GM21576 (cell line): ENCODE measurements at regions not wholly inside any gene's neighbourhood (a gene's known extent, or its start where the extent isn't known, plus 50 kb on each side); places are given as distances from the start of the nearest gene placed in this dataset.
"Not testable (repeated sequence)": the region's sequence is repeated elsewhere in the genome, so short reads cannot be mapped to it uniquely, and the experiment has no call there.

ENCODE experiments used
- ATAC-seq: cut with Tn5 transposase; IDR thresholded peaks from one replicate; pipeline ENCODE4 v1.9.1; 2021; ENCODE audit warnings: mild to moderate bottlenecking, moderate library complexity; ENCODE audit not compliant: unreplicated experiment

- not testable (repeated sequence) for ATAC-seq
Observed at GRCh38 chr10:76815505-76815904, 822.1 kb downstream of the KCNMA1 start.

DNA sequence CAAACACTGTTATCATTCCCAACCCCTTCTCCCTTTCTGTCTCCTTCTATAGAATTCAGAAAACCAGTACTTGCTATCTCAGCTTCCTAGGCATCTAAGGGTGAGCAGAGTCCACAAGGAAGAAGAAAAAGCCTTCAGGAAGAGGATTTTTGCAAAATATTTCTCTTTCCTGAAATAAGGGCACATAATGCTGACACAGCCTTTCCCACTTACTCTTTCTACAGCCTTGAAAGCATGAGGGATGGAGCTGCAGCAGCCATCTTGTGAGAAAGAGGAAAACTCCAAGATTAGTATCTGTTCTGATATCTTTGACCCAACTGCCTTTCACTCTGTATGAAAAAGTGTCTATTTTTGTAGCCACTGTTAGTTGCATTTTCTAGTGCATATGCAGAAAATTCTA lies 826.2 kb downstream of the KCNMA1 start:
- no peak for ATAC-seq

- ATAC-seq, result no peak
Observed at GRCh38 chr10:76788452-76788811, 849.2 kb downstream of the KCNMA1 start.

GRCh38 chr10:76787746-76788451 lies 849.7 kb downstream of the KCNMA1 start:
- ATAC-seq, result no peak

DNA sequence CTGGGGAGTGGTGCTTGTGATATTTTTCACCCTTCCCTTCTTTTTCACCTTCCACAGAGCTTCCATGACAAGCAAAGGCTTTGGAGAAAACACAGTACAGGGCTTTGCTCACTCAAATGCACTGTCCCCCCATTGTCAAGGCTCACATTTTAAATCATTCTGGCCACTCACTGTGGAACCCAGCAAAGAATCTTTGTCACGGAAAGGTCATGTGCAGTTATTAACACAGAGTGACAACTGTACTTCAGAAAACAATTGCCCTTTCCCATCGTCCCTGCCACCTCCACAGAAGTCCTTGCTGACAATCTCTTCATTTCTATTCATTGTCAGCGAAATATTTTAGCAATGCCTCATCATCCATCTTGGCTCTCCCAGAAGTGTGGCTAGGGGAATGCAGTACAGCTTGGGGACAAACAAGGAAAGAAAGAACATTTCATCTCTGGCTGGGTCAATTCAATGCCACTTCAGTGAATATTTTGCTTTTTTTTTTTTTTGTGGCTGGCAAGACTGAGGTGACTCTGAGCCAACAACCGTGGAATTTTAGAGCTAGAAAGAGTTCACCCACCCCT lies 851.0 kb downstream of the KCNMA1 start:
- ATAC-seq, result no peak

DNA sequence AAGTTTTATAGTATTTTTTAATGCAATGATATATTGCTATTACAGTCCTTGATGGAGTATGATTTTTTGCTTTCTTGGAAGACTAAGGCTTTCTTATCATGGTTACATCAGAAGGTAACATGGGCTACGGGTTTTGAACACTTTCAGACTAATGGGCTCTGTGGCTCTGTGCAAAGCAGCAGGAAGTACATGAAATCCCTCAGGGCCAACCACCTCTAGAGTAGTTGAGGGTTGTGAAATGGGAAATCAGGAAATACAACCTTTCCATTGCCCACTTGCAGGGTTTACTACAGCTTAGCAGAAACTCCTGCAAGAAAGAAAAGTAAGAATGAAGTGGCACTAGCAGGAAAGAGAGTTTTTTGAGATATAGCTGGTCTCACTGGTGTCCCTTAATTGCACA lies 853.5 kb downstream of the KCNMA1 start:
- no peak for ATAC-seq

- no peak for ATAC-seq
Observed at GRCh38 chr10:76779796-76780301, 857.8 kb downstream of the KCNMA1 start.

DNA sequence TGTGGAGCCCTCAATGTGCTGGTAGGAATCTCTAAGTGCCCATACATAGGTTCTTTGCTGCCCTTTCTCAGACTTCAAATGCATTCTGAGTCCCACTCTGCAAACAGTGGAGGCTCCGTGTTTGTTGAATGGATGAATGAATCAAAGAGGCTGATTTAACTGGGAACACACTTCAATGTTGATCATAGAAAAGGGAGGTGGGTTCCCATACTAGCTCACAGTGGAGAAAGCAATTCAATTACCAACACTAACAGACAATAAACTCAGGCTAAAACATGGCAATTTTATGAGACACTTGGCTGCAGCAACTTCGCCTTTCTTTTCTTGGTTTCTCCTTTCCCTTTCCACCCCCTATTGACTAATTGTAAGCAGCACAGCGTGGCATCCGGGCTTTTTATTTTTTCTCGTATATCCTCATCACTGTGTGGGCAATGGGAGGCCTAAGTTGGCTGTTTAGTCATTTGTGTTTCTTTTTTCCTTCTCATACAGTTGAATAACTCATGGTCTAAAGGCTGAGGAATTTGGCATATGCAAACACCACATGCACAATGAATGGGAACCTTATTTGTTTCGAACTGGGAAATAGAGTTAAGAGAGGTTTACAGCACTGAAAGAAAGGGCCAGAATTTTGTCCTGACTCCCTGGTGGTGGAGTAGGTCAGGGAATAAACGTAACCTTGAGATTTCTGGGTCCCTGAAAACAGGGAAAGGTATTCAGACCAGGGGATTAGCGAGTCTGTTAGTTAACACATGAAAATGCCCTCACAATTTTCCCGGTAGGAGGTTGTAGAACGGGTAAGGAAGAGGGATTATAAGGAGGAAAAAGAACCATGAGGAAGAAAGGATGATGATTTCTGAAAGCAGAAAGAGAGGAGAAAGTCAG lies 858.5 kb downstream of the KCNMA1 start:
- ATAC-seq, result no peak

GRCh38 chr10:76774987-76775603 lies 862.5 kb downstream of the KCNMA1 start:
- ATAC-seq, result no peak

- ATAC-seq, result no peak
Observed at GRCh38 chr10:76769582-76769981, 868.0 kb downstream of the KCNMA1 start.

- no peak for ATAC-seq
Observed at GRCh38 chr10:76769161-76769560, 868.4 kb downstream of the KCNMA1 start.

DNA sequence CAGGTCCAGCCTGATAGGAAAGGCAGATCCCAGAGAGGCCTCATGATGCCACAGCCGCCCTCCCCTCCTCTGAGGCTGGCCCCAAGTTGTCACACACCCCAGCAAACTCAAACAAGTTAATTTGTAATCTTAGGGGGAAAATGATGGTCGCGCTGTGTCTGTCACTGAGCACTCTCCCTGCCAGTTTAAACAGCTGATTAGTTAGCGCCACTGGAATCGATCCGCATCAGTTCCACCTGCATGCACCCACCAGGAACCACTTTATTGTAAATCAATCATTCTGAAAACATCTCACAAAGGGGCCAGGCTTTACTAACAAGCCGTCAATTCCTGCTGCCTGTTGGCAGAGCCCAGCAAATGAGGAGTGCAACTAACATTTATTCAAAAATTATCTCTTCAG lies 870.9 kb downstream of the KCNMA1 start:
- ATAC-seq, result no peak

- ATAC-seq, result not testable (repeated sequence)
Observed at GRCh38 chr10:76764921-76765320, 872.7 kb downstream of the KCNMA1 start.

DNA sequence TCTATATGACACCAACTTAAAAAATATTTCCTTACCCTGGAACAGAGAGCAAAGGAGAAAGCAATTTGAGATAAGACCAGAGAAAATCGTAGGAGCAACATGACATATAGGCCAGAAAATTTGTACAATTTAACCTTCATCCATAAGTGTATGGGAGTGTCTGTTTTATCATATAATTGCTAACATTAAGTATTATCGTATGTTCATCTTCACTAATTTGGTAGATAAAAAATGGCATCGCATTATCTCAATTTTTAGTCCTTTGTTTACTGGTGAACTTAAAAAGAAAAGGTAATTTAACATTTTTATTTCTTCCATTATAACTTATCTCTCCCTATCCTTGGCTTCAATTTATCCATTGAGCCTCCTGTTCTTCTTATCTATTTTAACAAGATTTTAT lies 873.4 kb downstream of the KCNMA1 start:
- ATAC-seq, result no peak

GRCh38 chr10:76763376-76763775 lies 874.2 kb downstream of the KCNMA1 start:
- no peak for ATAC-seq

- no peak for ATAC-seq
Observed at GRCh38 chr10:76759681-76760080, 877.9 kb downstream of the KCNMA1 start.

GRCh38 chr10:76743169-76743568 lies 894.4 kb downstream of the KCNMA1 start:
- no peak for ATAC-seq

- ATAC-seq, result no peak
Observed at GRCh38 chr10:76740514-76740913, 897.1 kb downstream of the KCNMA1 start.

- ATAC-seq, result no peak
Observed at GRCh38 chr10:76738991-76739390, 898.6 kb downstream of the KCNMA1 start.

DNA sequence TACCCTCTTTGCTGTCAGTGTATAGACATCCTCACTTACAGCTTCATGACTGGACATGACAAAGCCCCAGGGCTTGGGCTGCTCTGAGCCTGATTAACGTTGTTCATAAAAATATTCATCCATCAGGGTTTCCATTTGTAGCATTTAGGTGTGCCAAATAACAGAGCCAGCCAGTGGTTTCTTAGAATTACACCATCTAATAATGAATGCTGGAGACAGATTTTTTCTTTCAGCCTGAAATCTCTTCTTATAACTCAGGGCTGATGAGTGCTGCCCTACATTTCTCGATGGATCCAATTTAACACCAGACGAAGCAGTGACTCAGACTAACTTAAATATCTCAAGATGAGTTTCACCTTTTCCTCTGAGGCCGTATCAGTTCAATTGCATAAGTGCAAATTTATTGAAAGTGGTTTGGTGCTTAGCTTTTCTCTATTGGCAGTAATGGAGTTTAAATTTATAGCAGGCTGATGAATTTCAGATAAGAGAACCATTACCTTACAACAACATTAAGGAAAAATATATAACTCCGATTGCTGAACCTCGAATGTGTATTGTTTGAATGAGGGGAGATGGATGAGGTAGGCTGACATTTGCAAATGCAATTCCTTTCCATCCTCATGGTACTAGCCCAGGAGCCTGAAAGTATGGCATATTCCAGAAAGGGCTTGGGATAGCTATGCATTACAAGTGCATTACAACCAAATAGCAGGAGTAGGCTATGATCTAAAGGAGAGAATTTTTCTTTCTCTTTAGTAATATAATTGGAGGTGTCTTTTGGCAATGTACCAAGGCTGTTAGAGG lies 900.6 kb downstream of the KCNMA1 start:
- no peak for ATAC-seq
